ENCODE measurements at regions not wholly inside any gene's neighbourhood (a gene's known extent, or its start where the extent isn't known, plus 50 kb on each side); places are given as distances from the start of the nearest gene placed in this dataset.

DNA sequence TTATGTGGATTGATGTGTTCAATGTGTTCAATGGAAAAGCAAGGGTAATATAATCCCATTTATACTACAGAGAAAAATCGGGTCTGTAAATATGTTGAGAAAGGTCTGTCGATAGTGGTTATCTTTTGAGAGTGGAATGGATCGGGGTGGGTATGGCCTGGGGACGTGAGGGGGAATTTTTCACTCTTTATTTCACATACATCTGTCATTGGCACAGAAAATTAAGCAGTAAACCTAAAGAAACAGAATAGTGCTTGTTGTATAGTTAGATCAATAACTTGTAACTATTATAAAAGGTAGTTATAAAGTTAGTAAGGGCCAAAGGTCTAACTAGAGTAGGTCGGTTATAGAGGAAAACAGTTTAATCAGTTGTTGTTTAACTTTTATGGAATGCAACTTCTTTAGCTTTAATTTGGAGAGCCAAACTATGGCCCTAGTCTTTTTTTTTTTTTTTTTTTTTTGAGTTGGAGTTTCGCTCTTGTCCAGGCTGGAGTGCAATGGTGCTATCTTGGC, 66.1 kb upstream of the ABL1 start:
- TF ChIP-seq EZH2phosphoT487 (IDR thresholded peaks at IDR 0.05; ENCODE audit: borderline replicate concordance), result no peak
- TF ChIP-seq CTCF (conservative IDR thresholded peaks at IDR 0.05; ENCODE audit: low read length), result no peak
- H3K4me1 ChIP-seq (ENCODE audit: insufficient read depth, low read length, poor library complexity, severe bottlenecking), result peaks cover 9% of the 10 kb centered on the region
- no peaks in the 10 kb centered on the region for H4K20me1 ChIP-seq (ENCODE audit: insufficient read depth, low read length, poor library complexity, severe bottlenecking)

GRCh38 chr9:130770093-130770492, 65.0 kb upstream of the ABL1 start:
- Histone ChIP-seq H3K79me2 (ENCODE audit: insufficient read depth, low read length) (no peaks in the 10 kb centered on the region), H3K9me3 (ENCODE audit: insufficient read depth, low read depth, low read length) (no peaks in the 10 kb centered on the region), H3K4me1 (ENCODE audit: insufficient read depth, low read length, poor library complexity, severe bottlenecking) (peaks cover 9% of the 10 kb centered on the region), H3K27me3 (ENCODE audit: insufficient read depth, low read length, poor library complexity, severe bottlenecking) (no peaks in the 10 kb centered on the region), H3K9ac (ENCODE audit: low read depth, low read length, poor library complexity, severe bottlenecking) (no peak overlapping the region), H3K4me2 (ENCODE audit: low read depth, low read length, poor library complexity, severe bottlenecking) (no peak overlapping the region), H2AFZ (ENCODE audit: low read length) (no peak overlapping the region), H3K36me3 (ENCODE audit: insufficient read depth, low read length) (no peaks in the 10 kb centered on the region), H4K20me1 (ENCODE audit: insufficient read depth, low read length, poor library complexity, severe bottlenecking) (no peaks in the 10 kb centered on the region), H3K9me2 (replicated peaks; ENCODE audit: low read depth, low read length) (no peaks in the 10 kb centered on the region), H3F3A (ENCODE audit: low read depth) (no peaks in the 10 kb centered on the region), H3K4me3 (ENCODE audit: low read length, poor library complexity, severe bottlenecking) (no peak overlapping the region)
- no peak for TF ChIP-seq CTCF (conservative IDR thresholded peaks at IDR 0.05; ENCODE audit: low read length)
- no peak for TF ChIP-seq EZH2phosphoT487 (IDR thresholded peaks at IDR 0.05; ENCODE audit: borderline replicate concordance)

More for the DNA sequence above, 66.1 kb upstream of the ABL1 start:
- Histone ChIP-seq H3K9me2 (replicated peaks; ENCODE audit: low read depth, low read length) (no peaks in the 10 kb centered on the region), H3K79me2 (ENCODE audit: insufficient read depth, low read length) (no peaks in the 10 kb centered on the region), H3K9ac (ENCODE audit: low read depth, low read length, poor library complexity, severe bottlenecking) (no peak overlapping the region), H3K27me3 (ENCODE audit: insufficient read depth, low read length, poor library complexity, severe bottlenecking) (no peaks in the 10 kb centered on the region), H3K4me2 (ENCODE audit: low read depth, low read length, poor library complexity, severe bottlenecking) (no peak overlapping the region), H3F3A (ENCODE audit: low read depth) (no peaks in the 10 kb centered on the region), H2AFZ (ENCODE audit: low read length) (no peak overlapping the region), H3K36me3 (ENCODE audit: insufficient read depth, low read length) (no peaks in the 10 kb centered on the region), H3K9me3 (ENCODE audit: insufficient read depth, low read depth, low read length) (no peaks in the 10 kb centered on the region), H3K4me3 (ENCODE audit: low read length, poor library complexity, severe bottlenecking) (no peak overlapping the region)

GRCh38 chr9:130770679-130771442, 64.2 kb upstream of the ABL1 start:
- Histone ChIP-seq H3K4me3 (ENCODE audit: low read length, poor library complexity, severe bottlenecking) (no peak overlapping the region), H2AFZ (ENCODE audit: low read length) (no peak overlapping the region), H4K20me1 (ENCODE audit: insufficient read depth, low read length, poor library complexity, severe bottlenecking) (no peaks in the 10 kb centered on the region), H3K9me2 (replicated peaks; ENCODE audit: low read depth, low read length) (no peaks in the 10 kb centered on the region), H3K27me3 (ENCODE audit: insufficient read depth, low read length, poor library complexity, severe bottlenecking) (no peaks in the 10 kb centered on the region), H3K4me2 (ENCODE audit: low read depth, low read length, poor library complexity, severe bottlenecking) (no peak overlapping the region), H3K4me1 (ENCODE audit: insufficient read depth, low read length, poor library complexity, severe bottlenecking) (peaks cover 9% of the 10 kb centered on the region), H3F3A (ENCODE audit: low read depth) (no peaks in the 10 kb centered on the region), H3K9ac (ENCODE audit: low read depth, low read length, poor library complexity, severe bottlenecking) (no peak overlapping the region), H3K9me3 (ENCODE audit: insufficient read depth, low read depth, low read length) (no peaks in the 10 kb centered on the region), H3K36me3 (ENCODE audit: insufficient read depth, low read length) (no peaks in the 10 kb centered on the region), H3K79me2 (ENCODE audit: insufficient read depth, low read length) (no peaks in the 10 kb centered on the region)
- no peak for TF ChIP-seq EZH2phosphoT487 (IDR thresholded peaks at IDR 0.05; ENCODE audit: borderline replicate concordance)
- peak; percentile 58 for TF ChIP-seq CTCF (conservative IDR thresholded peaks at IDR 0.05; ENCODE audit: low read length)

Measured in Loucy (cell line).